ENCODE measurements at regions not wholly inside any gene's neighbourhood (a gene's known extent, or its start where the extent isn't known, plus 50 kb on each side); places are given as distances from the start of the nearest gene placed in this dataset.

- H3K4me1 ChIP-seq (ENCODE audit: control insufficient read depth, insufficient read depth, low read length, poor library complexity, severe bottlenecking): no peaks in the 10 kb centered on the region
- H3K9me3 ChIP-seq (ENCODE audit: control insufficient read depth, low read length): no peaks in the 10 kb centered on the region
- no peaks in the 10 kb centered on the region for H3K36me3 ChIP-seq (ENCODE audit: control insufficient read depth, insufficient read depth, low read length)
- no peak overlapping the region for H3K27ac ChIP-seq (ENCODE audit: low read depth, low read length, severe bottlenecking)
- no peak overlapping the region for H3K4me3 ChIP-seq (ENCODE audit: extremely low read depth, insufficient read depth, low read length, poor library complexity, severe bottlenecking)
- 94 to 97% methylated on average over 16 to 21 of the region's 21 CpGs for WGBS, 2 experiments (ENCODE audit: insufficient coverage in 2 of 2)
These were observed 301.6 kb downstream of the TEX29 start for GRCh38 chr13:111622051-111622531.

- WGBS, 2 experiments (ENCODE audit: insufficient coverage in 2 of 2): 87 to 93% methylated on average over 19 to 20 of the region's 20 CpGs
These were observed 302.8 kb downstream of the TEX29 start for GRCh38 chr13:111623208-111623607.

GRCh38 chr13:111623743-111624505 lies 303.5 kb downstream of the TEX29 start:
- Histone ChIP-seq H3K36me3 (ENCODE audit: control insufficient read depth, insufficient read depth, low read length) (no peaks in the 10 kb centered on the region), H3K4me3 (ENCODE audit: extremely low read depth, insufficient read depth, low read length, poor library complexity, severe bottlenecking) (no peak overlapping the region), H3K27ac (ENCODE audit: low read depth, low read length, severe bottlenecking) (no peak overlapping the region), H3K4me1 (ENCODE audit: control insufficient read depth, insufficient read depth, low read length, poor library complexity, severe bottlenecking) (no peaks in the 10 kb centered on the region), H3K9me3 (ENCODE audit: control insufficient read depth, low read length) (no peaks in the 10 kb centered on the region)
- WGBS, 2 experiments (ENCODE audit: insufficient coverage in 2 of 2): 92 to 95% methylated on average over 26 of the region's 28 CpGs

More at GRCh38 chr13:111623208-111623607, 302.8 kb downstream of the TEX29 start:
- Histone ChIP-seq H3K4me3 (ENCODE audit: extremely low read depth, insufficient read depth, low read length, poor library complexity, severe bottlenecking) (no peak overlapping the region), H3K36me3 (ENCODE audit: control insufficient read depth, insufficient read depth, low read length) (no peaks in the 10 kb centered on the region), H3K27ac (ENCODE audit: low read depth, low read length, severe bottlenecking) (no peak overlapping the region), H3K9me3 (ENCODE audit: control insufficient read depth, low read length) (no peaks in the 10 kb centered on the region), H3K4me1 (ENCODE audit: control insufficient read depth, insufficient read depth, low read length, poor library complexity, severe bottlenecking) (no peaks in the 10 kb centered on the region)

- 92 to 100% methylated on average over 5 to 12 of the region's 13 CpGs for WGBS, 2 experiments (ENCODE audit: insufficient coverage in 2 of 2)
- Histone ChIP-seq H3K9me3 (ENCODE audit: control insufficient read depth, low read length) (no peaks in the 10 kb centered on the region), H3K4me1 (ENCODE audit: control insufficient read depth, insufficient read depth, low read length, poor library complexity, severe bottlenecking) (no peaks in the 10 kb centered on the region), H3K27ac (ENCODE audit: low read depth, low read length, severe bottlenecking) (no peak overlapping the region), H3K4me3 (ENCODE audit: extremely low read depth, insufficient read depth, low read length, poor library complexity, severe bottlenecking) (no peak overlapping the region), H3K36me3 (ENCODE audit: control insufficient read depth, insufficient read depth, low read length) (no peaks in the 10 kb centered on the region)
These were observed 305.3 kb downstream of the TEX29 start for GRCh38 chr13:111625526-111626315.

- WGBS, 2 experiments (ENCODE audit: insufficient coverage in 2 of 2): 93 to 94% methylated on average over 10 to 11 of the region's 18 CpGs
- Histone ChIP-seq H3K27ac (ENCODE audit: low read depth, low read length, severe bottlenecking) (no peak overlapping the region), H3K9me3 (ENCODE audit: control insufficient read depth, low read length) (no peaks in the 10 kb centered on the region), H3K4me1 (ENCODE audit: control insufficient read depth, insufficient read depth, low read length, poor library complexity, severe bottlenecking) (no peaks in the 10 kb centered on the region), H3K4me3 (ENCODE audit: extremely low read depth, insufficient read depth, low read length, poor library complexity, severe bottlenecking) (no peak overlapping the region), H3K36me3 (ENCODE audit: control insufficient read depth, insufficient read depth, low read length) (no peaks in the 10 kb centered on the region)
These were observed 306.2 kb downstream of the TEX29 start for GRCh38 chr13:111626371-111627305.

GRCh38 chr13:111627596-111627995 lies 307.2 kb downstream of the TEX29 start:
- H3K27ac ChIP-seq (ENCODE audit: low read depth, low read length, severe bottlenecking): no peak overlapping the region
- no peaks in the 10 kb centered on the region for H3K36me3 ChIP-seq (ENCODE audit: control insufficient read depth, insufficient read depth, low read length)
- H3K9me3 ChIP-seq (ENCODE audit: control insufficient read depth, low read length): no peaks in the 10 kb centered on the region
- H3K4me1 ChIP-seq (ENCODE audit: control insufficient read depth, insufficient read depth, low read length, poor library complexity, severe bottlenecking): no peaks in the 10 kb centered on the region
- WGBS, 2 experiments (ENCODE audit: insufficient coverage in 2 of 2): 80 to 89% methylated on average over 6 to 10 of the region's 13 CpGs
- H3K4me3 ChIP-seq (ENCODE audit: extremely low read depth, insufficient read depth, low read length, poor library complexity, severe bottlenecking): no peak overlapping the region

- no peaks in the 10 kb centered on the region for H3K4me1 ChIP-seq (ENCODE audit: control insufficient read depth, insufficient read depth, low read length, poor library complexity, severe bottlenecking)
- H3K27ac ChIP-seq (ENCODE audit: low read depth, low read length, severe bottlenecking): no peak overlapping the region
- no peaks in the 10 kb centered on the region for H3K9me3 ChIP-seq (ENCODE audit: control insufficient read depth, low read length)
- no peaks in the 10 kb centered on the region for H3K36me3 ChIP-seq (ENCODE audit: control insufficient read depth, insufficient read depth, low read length)
- 80 to 86% methylated on average over 9 to 10 of the region's 11 CpGs for WGBS, 2 experiments (ENCODE audit: insufficient coverage in 2 of 2)
- H3K4me3 ChIP-seq (ENCODE audit: extremely low read depth, insufficient read depth, low read length, poor library complexity, severe bottlenecking): no peak overlapping the region
These were observed 308.6 kb downstream of the TEX29 start for GRCh38 chr13:111629016-111629415.

- Histone ChIP-seq H3K4me1 (ENCODE audit: control insufficient read depth, insufficient read depth, low read length, poor library complexity, severe bottlenecking) (no peaks in the 10 kb centered on the region), H3K9me3 (ENCODE audit: control insufficient read depth, low read length) (no peaks in the 10 kb centered on the region), H3K27ac (ENCODE audit: low read depth, low read length, severe bottlenecking) (no peak overlapping the region), H3K36me3 (ENCODE audit: control insufficient read depth, insufficient read depth, low read length) (no peaks in the 10 kb centered on the region), H3K4me3 (ENCODE audit: extremely low read depth, insufficient read depth, low read length, poor library complexity, severe bottlenecking) (no peak overlapping the region)
- WGBS, 2 experiments (ENCODE audit: insufficient coverage in 2 of 2): 87% methylated on average over 12 to 14 of the region's 15 CpGs
These were observed 309.0 kb downstream of the TEX29 start for GRCh38 chr13:111629457-111629856.

- Histone ChIP-seq H3K27ac (ENCODE audit: low read depth, low read length, severe bottlenecking) (no peak overlapping the region), H3K4me3 (ENCODE audit: extremely low read depth, insufficient read depth, low read length, poor library complexity, severe bottlenecking) (no peak overlapping the region), H3K36me3 (ENCODE audit: control insufficient read depth, insufficient read depth, low read length) (no peaks in the 10 kb centered on the region), H3K9me3 (ENCODE audit: control insufficient read depth, low read length) (no peaks in the 10 kb centered on the region), H3K4me1 (ENCODE audit: control insufficient read depth, insufficient read depth, low read length, poor library complexity, severe bottlenecking) (no peaks in the 10 kb centered on the region)
- WGBS, 2 experiments (ENCODE audit: insufficient coverage in 2 of 2): 88 to 90% methylated on average over 8 to 13 of the region's 14 CpGs
These were observed 309.5 kb downstream of the TEX29 start for GRCh38 chr13:111629926-111630325.

- H3K36me3 ChIP-seq (ENCODE audit: control insufficient read depth, insufficient read depth, low read length): no peaks in the 10 kb centered on the region
- no peaks in the 10 kb centered on the region for H3K9me3 ChIP-seq (ENCODE audit: control insufficient read depth, low read length)
- H3K4me1 ChIP-seq (ENCODE audit: control insufficient read depth, insufficient read depth, low read length, poor library complexity, severe bottlenecking): no peaks in the 10 kb centered on the region
- no peak overlapping the region for H3K4me3 ChIP-seq (ENCODE audit: extremely low read depth, insufficient read depth, low read length, poor library complexity, severe bottlenecking)
- no peak overlapping the region for H3K27ac ChIP-seq (ENCODE audit: low read depth, low read length, severe bottlenecking)
- 71 to 72% methylated on average over 9 to 11 of the region's 11 CpGs for WGBS, 2 experiments (ENCODE audit: insufficient coverage in 2 of 2)
These were observed 310.0 kb downstream of the TEX29 start for GRCh38 chr13:111630406-111630805.
